ENCODE measurements at regions not wholly inside any gene's neighbourhood (a gene's known extent, or its start where the extent isn't known, plus 50 kb on each side); places are given as distances from the start of the nearest gene placed in this dataset.

DNA sequence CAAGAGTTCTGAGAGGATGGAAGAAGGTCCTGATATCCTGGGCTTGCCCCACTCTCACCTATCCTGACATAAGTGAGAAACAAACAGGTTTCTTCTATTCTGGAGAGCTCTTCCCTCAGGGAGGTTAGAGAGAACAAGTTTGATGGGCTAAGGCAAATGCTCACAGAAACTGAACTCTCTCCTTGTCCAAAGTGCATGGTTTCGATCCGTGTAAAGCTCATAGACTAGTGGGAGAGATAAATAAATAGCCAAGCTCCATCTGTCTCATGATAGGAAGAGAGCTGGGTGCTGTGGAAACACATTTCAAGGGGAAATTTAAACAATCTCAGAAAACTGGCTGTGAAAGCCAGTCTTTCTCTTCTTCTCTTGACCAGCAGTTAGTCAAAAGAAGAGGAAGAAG lies 459.5 kb upstream of the LARGE1 start:
- H3K36me3 ChIP-seq (ENCODE audit: insufficient read depth, low read length, poor library complexity, severe bottlenecking): no peaks in the 10 kb centered on the region
- intact Hi-C loops (cut with micrococcal nuclease; ENCODE audit: unreplicated experiment): no loop called here
- CTCF ChIA-PET: no interaction called here
- H3K27ac ChIP-seq (ENCODE audit: low read depth, low read length, poor library complexity, severe bottlenecking): no peak overlapping the region
- no peak for DNase-seq (ENCODE audit: low spot score)
- peaks cover 33% of the 10 kb centered on the region for H3K9me3 ChIP-seq (ENCODE audit: low read depth, low read length, poor library complexity, severe bottlenecking)
- no peak for TF ChIP-seq EZH2 (IDR thresholded peaks at IDR 0.05; ENCODE audit: borderline replicate concordance, low read depth, low read length, poor library complexity, severe bottlenecking)
- TF ChIP-seq, protein P1, sequence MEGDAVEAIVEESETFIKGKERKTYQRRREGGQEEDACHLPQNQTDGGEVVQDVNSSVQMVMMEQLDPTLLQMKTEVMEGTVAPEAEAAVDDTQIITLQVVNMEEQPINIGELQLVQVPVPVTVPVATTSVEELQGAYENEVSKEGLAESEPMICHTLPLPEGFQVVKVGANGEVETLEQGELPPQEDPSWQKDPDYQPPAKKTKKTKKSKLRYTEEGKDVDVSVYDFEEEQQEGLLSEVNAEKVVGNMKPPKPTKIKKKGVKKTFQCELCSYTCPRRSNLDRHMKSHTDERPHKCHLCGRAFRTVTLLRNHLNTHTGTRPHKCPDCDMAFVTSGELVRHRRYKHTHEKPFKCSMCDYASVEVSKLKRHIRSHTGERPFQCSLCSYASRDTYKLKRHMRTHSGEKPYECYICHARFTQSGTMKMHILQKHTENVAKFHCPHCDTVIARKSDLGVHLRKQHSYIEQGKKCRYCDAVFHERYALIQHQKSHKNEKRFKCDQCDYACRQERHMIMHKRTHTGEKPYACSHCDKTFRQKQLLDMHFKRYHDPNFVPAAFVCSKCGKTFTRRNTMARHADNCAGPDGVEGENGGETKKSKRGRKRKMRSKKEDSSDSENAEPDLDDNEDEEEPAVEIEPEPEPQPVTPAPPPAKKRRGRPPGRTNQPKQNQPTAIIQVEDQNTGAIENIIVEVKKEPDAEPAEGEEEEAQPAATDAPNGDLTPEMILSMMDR (conservative IDR thresholded peaks at IDR 0.05; ENCODE audit: low read depth, low read length): no peak
- no TSS peak for BruUV-seq (replicated peaks)
- no peak overlapping the region for H3K4me3 ChIP-seq (ENCODE audit: low read depth, low read length, poor library complexity, severe bottlenecking)
- no peaks in the 10 kb centered on the region for H3K4me1 ChIP-seq (ENCODE audit: insufficient read depth, low read length, poor library complexity, severe bottlenecking)
- POLR2A ChIA-PET (ENCODE audit: low non-redundant PET): no interaction called here
- H3K27me3 ChIP-seq (replicated peaks; ENCODE audit: insufficient read depth, low read depth, low read length, poor library complexity): no peaks in the 10 kb centered on the region

DNA sequence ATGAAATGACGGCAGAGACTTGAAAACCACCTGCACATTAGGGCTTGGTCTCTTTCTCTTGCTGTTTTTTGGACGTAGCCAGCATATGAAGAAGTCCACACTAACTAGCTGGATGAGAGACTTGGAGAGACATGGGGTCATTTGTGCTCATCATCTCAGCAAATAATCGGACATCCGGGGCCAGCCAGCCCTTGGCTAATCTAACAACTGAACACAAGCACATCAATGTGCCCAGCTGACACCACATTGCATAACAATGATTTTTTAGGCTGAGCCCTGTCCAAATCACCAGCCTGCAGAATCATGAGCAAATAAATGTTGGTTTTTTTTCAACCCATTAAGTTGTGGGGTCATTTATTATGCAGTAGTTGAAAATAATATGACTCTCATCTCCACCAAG lies 460.3 kb upstream of the LARGE1 start:
- no peak for DNase-seq (ENCODE audit: low spot score)
- Histone ChIP-seq H3K4me3 (ENCODE audit: low read depth, low read length, poor library complexity, severe bottlenecking) (no peak overlapping the region), H3K27me3 (replicated peaks; ENCODE audit: insufficient read depth, low read depth, low read length, poor library complexity) (no peaks in the 10 kb centered on the region), H3K27ac (ENCODE audit: low read depth, low read length, poor library complexity, severe bottlenecking) (no peak overlapping the region), H3K9me3 (ENCODE audit: low read depth, low read length, poor library complexity, severe bottlenecking) (peaks cover 33% of the 10 kb centered on the region), H3K4me1 (ENCODE audit: insufficient read depth, low read length, poor library complexity, severe bottlenecking) (no peaks in the 10 kb centered on the region), H3K36me3 (ENCODE audit: insufficient read depth, low read length, poor library complexity, severe bottlenecking) (no peaks in the 10 kb centered on the region)
- no peak for TF ChIP-seq EZH2 (IDR thresholded peaks at IDR 0.05; ENCODE audit: borderline replicate concordance, low read depth, low read length, poor library complexity, severe bottlenecking)
- TF ChIP-seq, protein P1 (conservative IDR thresholded peaks at IDR 0.05; ENCODE audit: low read depth, low read length): no peak
- ChIA-PET POLR2A (ENCODE audit: low non-redundant PET) (no interaction called here), CTCF (no interaction called here)
- intact Hi-C loops (cut with micrococcal nuclease; ENCODE audit: unreplicated experiment): no loop called here
- BruUV-seq (replicated peaks): no TSS peak

DNA sequence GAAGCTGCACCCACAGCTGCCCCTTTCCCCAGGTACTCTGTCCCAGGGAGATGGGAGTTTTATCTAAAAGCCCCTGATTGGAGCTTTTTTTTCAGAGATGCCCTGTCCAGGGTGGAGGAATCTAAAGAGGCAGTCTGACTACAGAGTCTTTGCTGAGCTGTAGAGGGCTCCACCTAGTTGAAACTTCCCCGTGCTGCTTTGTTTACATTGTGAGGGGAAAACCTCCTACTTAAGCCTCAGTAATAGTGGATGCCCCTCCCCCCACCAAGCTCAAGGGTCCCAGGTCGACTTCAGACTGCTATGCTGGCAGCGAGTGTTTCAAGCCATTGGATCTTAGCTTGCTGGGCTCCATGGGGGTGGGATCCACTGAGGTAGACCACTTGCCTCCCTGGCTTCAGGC lies 470.1 kb upstream of the LARGE1 start:
- no peak for DNase-seq (ENCODE audit: low spot score)
- Histone ChIP-seq H3K4me1 (ENCODE audit: insufficient read depth, low read length, poor library complexity, severe bottlenecking) (no peaks in the 10 kb centered on the region), H3K36me3 (ENCODE audit: insufficient read depth, low read length, poor library complexity, severe bottlenecking) (no peaks in the 10 kb centered on the region), H3K27me3 (replicated peaks; ENCODE audit: insufficient read depth, low read depth, low read length, poor library complexity) (no peaks in the 10 kb centered on the region), H3K9me3 (ENCODE audit: low read depth, low read length, poor library complexity, severe bottlenecking) (peaks cover 11% of the 10 kb centered on the region), H3K4me3 (ENCODE audit: low read depth, low read length, poor library complexity, severe bottlenecking) (no peak overlapping the region), H3K27ac (ENCODE audit: low read depth, low read length, poor library complexity, severe bottlenecking) (no peak overlapping the region)
- POLR2A ChIA-PET (ENCODE audit: low non-redundant PET): no interaction called here
- TF ChIP-seq, protein P1 (conservative IDR thresholded peaks at IDR 0.05; ENCODE audit: low read depth, low read length): no peak
- no peak for TF ChIP-seq EZH2 (IDR thresholded peaks at IDR 0.05; ENCODE audit: borderline replicate concordance, low read depth, low read length, poor library complexity, severe bottlenecking)
- CTCF ChIA-PET: no interaction called here
- no TSS peak for BruUV-seq (replicated peaks)
- intact Hi-C loops (cut with micrococcal nuclease; ENCODE audit: unreplicated experiment): no loop called here

Data from A673 (cell line).